ENCODE measurements at regions not wholly inside any gene's neighbourhood (a gene's known extent, or its start where the extent isn't known, plus 50 kb on each side); places are given as distances from the start of the nearest gene placed in this dataset.

GRCh38 chr5:98292496-98292895 lies 481.0 kb upstream of the RGMB start:
- H3K4me1 ChIP-seq (ENCODE audit: control insufficient read depth in 2 of 2, insufficient read depth in 2 of 2, low read length in 2 of 2): no peaks in the 10 kb centered on the region
- TF ChIP-seq CTCF (IDR thresholded peaks at IDR 0.05) (no peak), EZH2 (IDR thresholded peaks at IDR 0.05; ENCODE audit: borderline replicate concordance, insufficient read depth, low read depth, low read length, poor library complexity, severe bottlenecking) (no peak)
- ATAC-seq (ENCODE audit: low read depth) (no peak), DNase-seq (no peak)
- H3K79me2 ChIP-seq (ENCODE audit: control insufficient read depth, insufficient read depth, low read length): no peaks in the 10 kb centered on the region
- H3K9me3 Mint-ChIP-seq (ENCODE audit: insufficient read depth): no peaks in the 10 kb centered on the region
- ChIA-PET CTCF (no interaction called here), POLR2A (no interaction called here)
- H4K20me1 ChIP-seq (ENCODE audit: control insufficient read depth, insufficient read depth, low read length, poor library complexity, severe bottlenecking): no peaks in the 10 kb centered on the region
- H2AFZ ChIP-seq (ENCODE audit: insufficient read depth, low read depth, low read length, poor library complexity, severe bottlenecking): no peak overlapping the region
- H3K27me3 ChIP-seq (replicated peaks in 1 of 4; ENCODE audit: control extremely low read depth in 1 of 4, control insufficient read depth in 3 of 4, insufficient read depth in 4 of 4, low read length in 3 of 4): no peaks in the 10 kb centered on the region
- peaks cover 3% of the 10 kb centered on the region for H3K27me3 Mint-ChIP-seq
- 78% methylated on average over 2 of the region's 3 CpGs for WGBS (ENCODE audit: insufficient coverage)
- H3K4me1 Mint-ChIP-seq: no peaks in the 10 kb centered on the region
- intact Hi-C loops (cut with micrococcal nuclease): no loop called here
- H3K9me3 ChIP-seq (ENCODE audit: control extremely low read depth in 1 of 3, control insufficient read depth in 2 of 3, insufficient read depth in 1 of 3, low read length in 2 of 3): no peaks in the 10 kb centered on the region
- no peak overlapping the region for H3K4me3 ChIP-seq (ENCODE audit: control extremely low read depth in 1 of 5, extremely low read depth in 1 of 5, insufficient read depth in 1 of 5, low read depth in 2 of 5, low read length in 4 of 5)
- H3K27ac ChIP-seq (ENCODE audit: low read length in 2 of 2): no peak overlapping the region
- H3K36me3 ChIP-seq (replicated peaks in 1 of 2; ENCODE audit: control extremely low read depth in 1 of 2, control insufficient read depth in 1 of 2, extremely low read depth in 1 of 2, insufficient read depth in 2 of 2, low read length in 1 of 2): no peaks in the 10 kb centered on the region
- H3K4me2 ChIP-seq (replicated peaks; ENCODE audit: low read depth, low read length, poor library complexity, severe bottlenecking): no peak overlapping the region
- no peak overlapping the region for H3K4me3 Mint-ChIP-seq
- H3K27ac Mint-ChIP-seq: no peak overlapping the region
- no peak overlapping the region for H3K9ac ChIP-seq (ENCODE audit: low read length)

- DNase-seq: no peak
- H3K4me3 Mint-ChIP-seq: no peak overlapping the region
- H3K4me1 ChIP-seq (ENCODE audit: control insufficient read depth in 2 of 2, insufficient read depth in 2 of 2, low read length in 2 of 2): no peaks in the 10 kb centered on the region
- no peaks in the 10 kb centered on the region for H4K20me1 ChIP-seq (ENCODE audit: control insufficient read depth, insufficient read depth, low read length, poor library complexity, severe bottlenecking)
- 73% methylated on average over 2 of the region's 3 CpGs for WGBS (ENCODE audit: insufficient coverage)
- H3K27ac ChIP-seq (ENCODE audit: low read length in 2 of 2): no peak overlapping the region
- no peak for ATAC-seq (ENCODE audit: low read depth)
- H3K27ac Mint-ChIP-seq: no peak overlapping the region
- H3K4me1 Mint-ChIP-seq: no peaks in the 10 kb centered on the region
- CTCF ChIA-PET: no interaction called here
- no peak overlapping the region for H2AFZ ChIP-seq (ENCODE audit: insufficient read depth, low read depth, low read length, poor library complexity, severe bottlenecking)
- H3K79me2 ChIP-seq (ENCODE audit: control insufficient read depth, insufficient read depth, low read length): no peaks in the 10 kb centered on the region
- POLR2A ChIA-PET: no interaction called here
- H3K27me3 ChIP-seq (replicated peaks in 1 of 4; ENCODE audit: control extremely low read depth in 1 of 4, control insufficient read depth in 3 of 4, insufficient read depth in 4 of 4, low read length in 3 of 4): no peaks in the 10 kb centered on the region
- no peak overlapping the region for H3K4me3 ChIP-seq (ENCODE audit: control extremely low read depth in 1 of 5, extremely low read depth in 1 of 5, insufficient read depth in 1 of 5, low read depth in 2 of 5, low read length in 4 of 5)
- TF ChIP-seq CTCF (IDR thresholded peaks at IDR 0.05): no peak
- TF ChIP-seq EZH2 (IDR thresholded peaks at IDR 0.05; ENCODE audit: borderline replicate concordance, insufficient read depth, low read depth, low read length, poor library complexity, severe bottlenecking): no peak
- no peaks in the 10 kb centered on the region for H3K36me3 ChIP-seq (replicated peaks in 1 of 2; ENCODE audit: control extremely low read depth in 1 of 2, control insufficient read depth in 1 of 2, extremely low read depth in 1 of 2, insufficient read depth in 2 of 2, low read length in 1 of 2)
- intact Hi-C loops (cut with micrococcal nuclease): no loop called here
- H3K9ac ChIP-seq (ENCODE audit: low read length): no peak overlapping the region
- H3K4me2 ChIP-seq (replicated peaks; ENCODE audit: low read depth, low read length, poor library complexity, severe bottlenecking): no peak overlapping the region
- no peaks in the 10 kb centered on the region for H3K27me3 Mint-ChIP-seq
- H3K9me3 Mint-ChIP-seq (ENCODE audit: insufficient read depth): no peaks in the 10 kb centered on the region
- no peaks in the 10 kb centered on the region for H3K9me3 ChIP-seq (ENCODE audit: control extremely low read depth in 1 of 3, control insufficient read depth in 2 of 3, insufficient read depth in 1 of 3, low read length in 2 of 3)
These were observed 477.0 kb upstream of the RGMB start for GRCh38 chr5:98296426-98296825.
